Activated T-cell treated with anti-CD3 and anti-CD28 coated beads, Interleukin-2, amount 50 U/mL, for 72 hours (primary cell): ENCODE measurements at regions not wholly inside any gene's neighbourhood (a gene's known extent, or its start where the extent isn't known, plus 50 kb on each side); places are given as distances from the start of the nearest gene placed in this dataset.
"Not testable (repeated sequence)": the region's sequence is repeated elsewhere in the genome, so short reads cannot be mapped to it uniquely, and the experiment has no call there.

ENCODE experiments used
- ATAC-seq, 2 donors: fragments of 150-1000 bp; cut with Tn5 transposase; replicated peaks in 1 of 2; 2 replicates each; pipeline ENCODE4 v1.10.0; 2021; ENCODE audit warnings: moderate library complexity in 2 of 2, mild to moderate bottlenecking in 1 of 2
- DNase-seq, 2 donors: peaks; one replicate each; pipeline ENCODE4 v3.0.0; 2021 to 2022; ENCODE audit warnings: mixed read lengths in 1 of 2
- H3K27ac Mint-ChIP-seq: one replicate; pipeline ENCODE4 v1.8.0; 2022; ENCODE audit warnings: mild to moderate bottlenecking, moderate library complexity, mixed read lengths
- H3K27me3 Mint-ChIP-seq: one replicate; pipeline ENCODE4 v1.8.0; 2022; ENCODE audit warnings: low read depth, mixed read lengths
- H3K36me3 Mint-ChIP-seq, 2 donors: one replicate each; pipeline ENCODE4 v1.8.0; 2022; ENCODE audit warnings: mixed read lengths in 2 of 2, mild to moderate bottlenecking in 1 of 2; ENCODE audit not compliant: insufficient read depth in 2 of 2
- H3K4me1 Mint-ChIP-seq: one replicate; pipeline ENCODE4 v1.8.0; 2022; ENCODE audit warnings: low read depth, mixed read lengths
- H3K4me3 Mint-ChIP-seq, 2 donors: one replicate each; pipeline ENCODE4 v1.8.0; 2022; ENCODE audit warnings: mild to moderate bottlenecking in 2 of 2, mixed read lengths in 2 of 2, moderate library complexity in 2 of 2
- H3K9me3 Mint-ChIP-seq, 2 donors: one replicate each; pipeline ENCODE4 v1.8.0; 2022; ENCODE audit warnings: mixed read lengths in 2 of 2

GRCh38 chr6:163744256-163744925 is 329.9 kb downstream of the QKI start:
- H3K9me3 Mint-ChIP-seq = peaks cover 0 to 3% of the 10 kb centered on the region in 2 donors
- no peaks in the 10 kb centered on the region for H3K4me1 Mint-ChIP-seq
- H3K4me3 Mint-ChIP-seq = no peak overlapping the region
- no peaks in the 10 kb centered on the region for H3K27me3 Mint-ChIP-seq
- no peak overlapping the region for H3K27ac Mint-ChIP-seq
- no peaks in the 10 kb centered on the region for H3K36me3 Mint-ChIP-seq
- DNase-seq (no peak), ATAC-seq (no peak)

GRCh38 chr6:163743796-163744195 is 329.3 kb downstream of the QKI start:
- ATAC-seq = no peak
- H3K4me1 Mint-ChIP-seq = no peaks in the 10 kb centered on the region

GRCh38 chr6:163741743-163742363 is 327.3 kb downstream of the QKI start:
- Mint-ChIP-seq H3K4me3 (no peak overlapping the region), H3K4me1 (no peaks in the 10 kb centered on the region), H3K27me3 (no peaks in the 10 kb centered on the region), H3K36me3 (no peaks in the 10 kb centered on the region), H3K9me3 (peaks cover 0 to 2% of the 10 kb centered on the region in 2 donors), H3K27ac (no peak overlapping the region)
- DNase-seq (no peak), ATAC-seq (no peak)

More at GRCh38 chr6:163743796-163744195, 329.3 kb downstream of the QKI start:
- no peaks in the 10 kb centered on the region for H3K27me3 Mint-ChIP-seq
- H3K9me3 Mint-ChIP-seq = peaks cover 0 to 3% of the 10 kb centered on the region in 2 donors
- no peak for DNase-seq
- no peak overlapping the region for H3K4me3 Mint-ChIP-seq
- H3K27ac Mint-ChIP-seq = no peak overlapping the region
- no peaks in the 10 kb centered on the region for H3K36me3 Mint-ChIP-seq

DNA sequence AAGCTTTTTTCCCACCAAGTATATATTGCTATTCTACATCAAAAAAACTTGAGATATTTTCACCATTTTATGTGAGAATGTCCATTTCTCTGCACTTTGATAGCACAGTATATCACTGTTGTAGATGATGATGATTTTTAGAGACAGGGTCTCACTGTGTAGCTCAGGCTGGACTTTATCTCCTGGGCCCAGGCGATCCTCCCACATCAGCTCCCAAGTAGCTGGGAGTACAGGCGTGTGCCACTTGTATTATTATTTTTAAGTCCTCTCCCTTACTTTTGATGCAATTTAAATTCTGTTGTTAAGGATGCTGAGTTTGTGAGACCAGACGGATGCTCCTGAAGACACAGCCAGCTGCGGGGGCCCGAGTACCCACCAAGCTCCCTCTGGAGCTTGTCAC is 326.8 kb downstream of the QKI start:
- no peak for DNase-seq
- no peak for ATAC-seq
- no peaks in the 10 kb centered on the region for H3K9me3 Mint-ChIP-seq
- H3K36me3 Mint-ChIP-seq = no peaks in the 10 kb centered on the region
- H3K27me3 Mint-ChIP-seq = no peaks in the 10 kb centered on the region
- H3K27ac Mint-ChIP-seq = no peak overlapping the region
- no peak overlapping the region for H3K4me3 Mint-ChIP-seq
- no peaks in the 10 kb centered on the region for H3K4me1 Mint-ChIP-seq

DNA sequence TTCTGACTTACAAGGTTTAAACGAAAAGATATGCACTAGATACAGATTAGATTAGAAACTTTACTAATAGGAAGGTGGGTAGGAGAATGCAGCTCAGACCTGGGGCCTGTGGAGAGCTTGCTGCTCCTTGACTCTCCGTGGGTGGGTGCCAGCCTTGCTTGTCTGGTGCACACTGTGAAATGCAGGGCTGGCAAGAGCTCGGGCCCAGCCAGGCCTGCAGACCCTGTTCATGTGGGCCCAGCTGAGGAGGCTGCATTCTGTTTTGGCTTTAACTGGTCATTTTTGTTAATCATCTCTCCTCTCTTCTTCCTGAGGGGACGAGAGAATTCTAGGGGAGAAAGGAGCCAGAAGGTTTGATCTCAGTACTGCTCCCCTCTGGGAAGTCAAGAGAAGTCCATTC is 325.4 kb downstream of the QKI start:
- no peaks in the 10 kb centered on the region for H3K27me3 Mint-ChIP-seq
- DNase-seq = no peak
- H3K27ac Mint-ChIP-seq = no peak overlapping the region
- no peak for ATAC-seq
- H3K4me1 Mint-ChIP-seq = no peaks in the 10 kb centered on the region
- H3K36me3 Mint-ChIP-seq = no peaks in the 10 kb centered on the region
- no peaks in the 10 kb centered on the region for H3K9me3 Mint-ChIP-seq
- H3K4me3 Mint-ChIP-seq = no peak overlapping the region

- ATAC-seq = no peak
- H3K36me3 Mint-ChIP-seq = no peaks in the 10 kb centered on the region
- no peak overlapping the region for H3K4me3 Mint-ChIP-seq
- no peaks in the 10 kb centered on the region for H3K27me3 Mint-ChIP-seq
- no peak overlapping the region for H3K27ac Mint-ChIP-seq
- DNase-seq = no peak
- H3K9me3 Mint-ChIP-seq = no peaks in the 10 kb centered on the region
- H3K4me1 Mint-ChIP-seq = no peaks in the 10 kb centered on the region
Measured at GRCh38 chr6:163739408-163739725, 324.8 kb downstream of the QKI start.

DNA sequence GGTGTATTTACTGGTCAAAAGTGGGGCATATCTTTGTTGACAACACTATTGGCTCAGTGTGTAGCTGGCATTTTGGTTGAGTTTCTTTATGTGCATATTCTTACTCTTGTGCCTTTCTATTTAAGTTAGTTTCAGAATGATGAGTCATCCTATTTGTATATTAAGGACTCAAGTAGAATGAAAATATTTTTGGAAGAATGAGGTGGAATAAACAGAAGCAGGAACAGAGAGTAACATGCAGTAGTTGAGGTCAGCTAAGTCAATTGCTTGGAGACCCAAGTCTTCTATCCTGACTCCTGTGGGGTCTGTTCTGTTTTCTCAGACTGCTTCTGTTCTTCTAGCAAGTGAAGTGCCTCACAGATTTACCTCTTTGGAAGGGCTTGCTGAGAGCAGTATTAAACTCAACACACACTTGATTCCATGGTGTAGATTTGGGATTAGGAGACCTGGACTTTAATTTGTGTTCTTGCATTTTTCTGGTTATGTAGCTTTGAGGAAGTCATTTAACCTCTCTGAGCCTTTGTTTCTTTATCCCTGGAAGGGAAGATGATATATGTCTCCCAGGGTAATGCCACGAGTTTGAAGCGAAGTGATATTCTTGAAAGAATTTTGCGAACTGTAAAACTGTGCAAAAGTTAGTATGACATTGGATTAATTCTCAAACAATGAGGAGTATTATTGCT is 324.3 kb downstream of the QKI start:
- Mint-ChIP-seq H3K27ac (no peak overlapping the region), H3K27me3 (no peaks in the 10 kb centered on the region), H3K36me3 (no peaks in the 10 kb centered on the region), H3K9me3 (no peaks in the 10 kb centered on the region), H3K4me3 (no peak overlapping the region), H3K4me1 (no peaks in the 10 kb centered on the region)
- ATAC-seq (no peak), DNase-seq (no peak)

GRCh38 chr6:163738304-163738703 is 323.8 kb downstream of the QKI start:
- Mint-ChIP-seq H3K36me3 (no peaks in the 10 kb centered on the region), H3K27me3 (peaks cover 5% of the 10 kb centered on the region), H3K4me1 (no peaks in the 10 kb centered on the region), H3K4me3 (no peak overlapping the region), H3K9me3 (no peaks in the 10 kb centered on the region), H3K27ac (no peak overlapping the region)
- no peak for DNase-seq
- no peak for ATAC-seq

DNA sequence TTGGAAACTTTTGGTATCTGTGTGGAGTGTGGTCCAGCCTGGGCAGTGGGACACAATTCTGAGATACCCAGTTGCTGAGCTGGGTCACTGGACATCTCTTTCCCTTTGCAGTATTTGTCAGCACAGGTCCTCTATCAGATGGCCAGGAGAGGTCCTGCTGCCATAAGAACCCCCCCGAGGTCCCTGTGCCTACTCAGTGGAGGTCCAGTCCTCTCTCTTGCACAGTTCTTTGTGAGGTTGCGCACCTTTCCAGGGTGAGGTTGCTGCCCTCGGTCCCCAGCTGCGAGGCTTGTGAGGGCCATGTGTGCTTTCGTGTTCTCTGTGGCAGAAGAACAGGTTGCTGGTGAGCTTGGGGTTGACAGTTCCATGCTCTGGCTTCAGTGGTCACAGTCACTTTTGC is 320.6 kb downstream of the QKI start:
- H3K9me3 Mint-ChIP-seq = no peaks in the 10 kb centered on the region
- DNase-seq = no peak
- H3K4me1 Mint-ChIP-seq = no peaks in the 10 kb centered on the region
- H3K36me3 Mint-ChIP-seq = no peaks in the 10 kb centered on the region
- H3K4me3 Mint-ChIP-seq = no peak overlapping the region
- ATAC-seq = no peak
- H3K27me3 Mint-ChIP-seq = peaks cover 5% of the 10 kb centered on the region
- no peak overlapping the region for H3K27ac Mint-ChIP-seq

- no peak overlapping the region for H3K4me3 Mint-ChIP-seq
- no peaks in the 10 kb centered on the region for H3K9me3 Mint-ChIP-seq
- no peak overlapping the region for H3K27ac Mint-ChIP-seq
- peaks cover 5% of the 10 kb centered on the region for H3K27me3 Mint-ChIP-seq
- no peak for DNase-seq
- no peaks in the 10 kb centered on the region for H3K4me1 Mint-ChIP-seq
- ATAC-seq = no peak
- H3K36me3 Mint-ChIP-seq = no peaks in the 10 kb centered on the region
Measured at GRCh38 chr6:163733061-163733460, 318.5 kb downstream of the QKI start.

- Mint-ChIP-seq H3K27ac (no peak overlapping the region), H3K27me3 (peaks cover 5% of the 10 kb centered on the region), H3K4me3 (no peak overlapping the region), H3K4me1 (no peaks in the 10 kb centered on the region), H3K36me3 (no peaks in the 10 kb centered on the region), H3K9me3 (no peaks in the 10 kb centered on the region)
- no peak for ATAC-seq
- DNase-seq = no peak
Measured at GRCh38 chr6:163732479-163732878, 318.0 kb downstream of the QKI start.

GRCh38 chr6:163732014-163732351 is 317.5 kb downstream of the QKI start:
- not testable (repeated sequence) for H3K27ac Mint-ChIP-seq, DNase-seq, H3K27me3 Mint-ChIP-seq, H3K4me3 Mint-ChIP-seq, H3K4me1 Mint-ChIP-seq, ATAC-seq, H3K36me3 Mint-ChIP-seq, H3K9me3 Mint-ChIP-seq

GRCh38 chr6:163731215-163732013 is 316.9 kb downstream of the QKI start:
- no peaks in the 10 kb centered on the region for H3K4me1 Mint-ChIP-seq
- no peaks in the 10 kb centered on the region for H3K36me3 Mint-ChIP-seq
- H3K4me3 Mint-ChIP-seq = no peak overlapping the region
- no peak overlapping the region for H3K27ac Mint-ChIP-seq
- H3K27me3 Mint-ChIP-seq = peaks cover 5% of the 10 kb centered on the region
- ATAC-seq = no peak
- DNase-seq = no peak
- no peaks in the 10 kb centered on the region for H3K9me3 Mint-ChIP-seq
